HCT116 (cell line): ENCODE measurements at regions not wholly inside any gene's neighbourhood (a gene's known extent, or its start where the extent isn't known, plus 50 kb on each side); places are given as distances from the start of the nearest gene placed in this dataset.

Experiments
- ATAC-seq: fragments of 200-7000 bp; cut with Tn5 transposase; 2 replicates; pipeline ENCODE4 v1.9.1; 2020; ENCODE audit warnings: mild to moderate bottlenecking, moderate library complexity
- BruUV-seq: library from RNA; stranded (reverse); fragments of 400-500 nt; replicated peaks from 2 replicates; lab custom pipeline; 2021; lab: Mats Ljungman, UMichigan
- CTCF ChIA-PET: fragments of 300-600 bp; sonication (Branson Sonifier 250); formaldehyde crosslinking; loops from one replicate; lab custom pipeline; 2021; ENCODE audit warnings: antibody characterized with exemption; lab: Charles Lee
- POLR2A ChIA-PET: fragments of 300-600, 350-600 bp; sonication (Branson Sonifier 250); formaldehyde crosslinking; loops from one replicate; lab custom pipeline; 2021; ENCODE audit warnings: antibody characterized with exemption; lab: Charles Lee
- RAD21 ChIA-PET, 2 experiments: fragments of 300-600 bp; sonication (Branson Sonifier 250); formaldehyde crosslinking; loops; one replicate each; lab custom pipeline; 2023; ENCODE audit warnings: low total read pairs in 2 of 2; ENCODE audit not compliant: uncharacterized antibody in 2 of 2, unreplicated experiment in 2 of 2, low non-redundant PET in 1 of 2; lab: Charles Lee
- DNase-seq: peaks from one replicate; pipeline ENCODE4 v3.0.0-alpha.2; 2010; ENCODE audit warnings: low read depth, low spot score
- H2AFZ ChIP-seq: fragments of 200-600 bp; shearing (Covaris generic), sonication (generic); 2 replicates; pipeline ENCODE4 v1.6.1; 2017; ENCODE audit warnings: low read depth, mixed run types, mixed read lengths, antibody characterized with exemption, low read length; ENCODE audit not compliant: poor library complexity, severe bottlenecking
- H3K27ac ChIP-seq: 2 replicates; pipeline ENCODE4 v1.5.1; 2012; ENCODE audit warnings: low read depth, low read length
- H3K27me3 ChIP-seq: fragments of 200-600 bp; sonication (generic); 2 replicates; pipeline ENCODE4 v1.6.1; 2016; ENCODE audit warnings: mixed run types, low read length, mixed read lengths; ENCODE audit not compliant: insufficient read depth
- H3K36me3 ChIP-seq, 2 experiments: fragments of 200-500 bp in 1 of 2; fragments of 200-600 bp in 1 of 2; sonication (Bioruptor generic) in 1 of 2; sonication (generic) in 1 of 2; 2 replicates each; pipeline versions ENCODE4 v1.5.1 to v1.6.1; 2014 to 2016; ENCODE audit warnings: low read length in 2 of 2, inconsistent platforms in 1 of 2, mixed read lengths in 1 of 2, mixed run types in 1 of 2; ENCODE audit not compliant: insufficient read depth in 2 of 2, control insufficient read depth in 1 of 2
- H3K4me1 ChIP-seq, 2 experiments: fragments of 200-600 bp in 1 of 2; sonication (generic) in 1 of 2; 2 replicates each; pipeline versions ENCODE4 v1.5.1 to v1.6.1; 2012 to 2017; ENCODE audit warnings: low read length in 2 of 2, inconsistent platforms in 1 of 2, mild to moderate bottlenecking in 1 of 2, mixed read lengths in 1 of 2, mixed run types in 1 of 2, moderate library complexity in 1 of 2; ENCODE audit not compliant: insufficient read depth in 2 of 2, control insufficient read depth in 1 of 2
- H3K4me2 ChIP-seq: fragments of 200-600 bp; sonication (generic); 2 replicates; pipeline ENCODE4 v1.6.1; 2017; ENCODE audit warnings: mixed run types, low read length, mixed read lengths
- H3K4me3 ChIP-seq, 2 experiments: fragments of 200-600 bp in 1 of 2; sonication (generic) in 1 of 2; replicated peaks in 1 of 2; 2 replicates each; pipeline ENCODE4 v1.5.1; 2011 to 2016; ENCODE audit warnings: low read length in 2 of 2, control low read depth in 1 of 2, low read depth in 1 of 2, mild to moderate bottlenecking in 1 of 2, mixed read lengths in 1 of 2, mixed run types in 1 of 2
- H3K79me2 ChIP-seq: fragments of 200-600 bp; sonication (generic); 2 replicates; pipeline ENCODE4 v1.6.1; 2017; ENCODE audit warnings: mild to moderate bottlenecking, mixed run types, low read length, moderate library complexity, mixed read lengths; ENCODE audit not compliant: insufficient read depth
- H3K9ac ChIP-seq: fragments of 200-600 bp; sonication (generic); 2 replicates; pipeline ENCODE4 v1.6.1; 2016; ENCODE audit warnings: low read length, mixed read lengths
- H3K9me2 ChIP-seq: fragments of 200-600 bp; sonication (generic), shearing (Covaris generic); 2 replicates; pipeline ENCODE4 v1.6.1; 2017; ENCODE audit warnings: mixed run types, mild to moderate bottlenecking, moderate library complexity; ENCODE audit not compliant: insufficient read depth
- H3K9me3 ChIP-seq, 2 experiments: fragments of 200-500 bp in 1 of 2; fragments of 200-600 bp in 1 of 2; sonication (Bioruptor generic) in 1 of 2; sonication (generic) in 1 of 2; 2 replicates each; pipeline ENCODE4 v1.6.1; 2014 to 2017; ENCODE audit warnings: low read length in 2 of 2, mixed read lengths in 2 of 2, inconsistent platforms in 1 of 2, low read depth in 1 of 2, mild to moderate bottlenecking in 1 of 2, mixed run types in 1 of 2, moderate library complexity in 1 of 2; ENCODE audit not compliant: control insufficient read depth in 1 of 2, insufficient read depth in 1 of 2
- H4K20me1 ChIP-seq: fragments of 200-600 bp; sonication (generic), shearing (Covaris generic); 2 replicates; pipeline ENCODE4 v1.6.1; 2017; ENCODE audit warnings: mixed run types, mild to moderate bottlenecking, moderate library complexity; ENCODE audit not compliant: insufficient read depth
- ATF3 ChIP-seq: IDR thresholded peaks from 2 replicates; pipeline ENCODE4 v1.6.1; 2012
- CBX3 ChIP-seq: IDR thresholded peaks from 2 replicates; pipeline ENCODE4 v1.6.1; 2012; ENCODE audit warnings: low read depth
- CEBPB ChIP-seq: IDR thresholded peaks from 2 replicates; pipeline ENCODE4 v1.6.1; 2012; ENCODE audit warnings: low read depth
- CTCF ChIP-seq, 3 experiments: fragments of 200-600 bp in 1 of 3; sonication (generic) in 1 of 3; IDR thresholded peaks in 2 of 3; conservative IDR thresholded peaks in 1 of 3; 2 replicates each; pipeline ENCODE4 v1.5.1; 2012 to 2017; ENCODE audit warnings: low read depth in 2 of 3, low read length in 2 of 3, antibody characterized with exemption in 1 of 3, borderline replicate concordance in 1 of 3, control low read depth in 1 of 3, mild to moderate bottlenecking in 1 of 3, mixed read lengths in 1 of 3, mixed run types in 1 of 3, moderate library complexity in 1 of 3; ENCODE audit not compliant: insufficient read depth in 1 of 3
- EGR1 ChIP-seq: IDR thresholded peaks from 2 replicates; pipeline ENCODE4 v1.6.1; 2012; ENCODE audit warnings: low read depth
- JUND ChIP-seq: IDR thresholded peaks from 2 replicates; pipeline ENCODE4 v1.6.1; 2012
- POLR2A ChIP-seq: IDR thresholded peaks from 2 replicates; pipeline ENCODE4 v1.7.0; 2011; ENCODE audit warnings: borderline replicate concordance; ENCODE audit not compliant: insufficient read depth, insufficient read length; ENCODE audit errors: extremely low read depth
- POLR2AphosphoS5 ChIP-seq: IDR thresholded peaks from 2 replicates; pipeline ENCODE4 v1.6.1; 2011; ENCODE audit warnings: mild to moderate bottlenecking, low read depth, low read length, moderate library complexity
- REST ChIP-seq: IDR thresholded peaks from 2 replicates; pipeline ENCODE4 v1.6.1; 2012; ENCODE audit warnings: low read depth
- SIN3A ChIP-seq: IDR thresholded peaks from 2 replicates; pipeline ENCODE4 v1.6.1; 2012; ENCODE audit warnings: low read depth
- SRF ChIP-seq: IDR thresholded peaks from 2 replicates; pipeline ENCODE4 v1.6.1; 2012; ENCODE audit warnings: low read depth
- ZFX ChIP-seq: fragments of 450-650 bp; IDR thresholded peaks from 2 replicates; pipeline ENCODE4 v1.6.1; 2017
- ZNF274 ChIP-seq: fragments of 200-500 bp; sonication (Bioruptor generic); IDR thresholded peaks from 2 replicates; pipeline ENCODE4 v1.6.1; 2014; ENCODE audit warnings: mild to moderate bottlenecking, low read depth, low read length, inconsistent platforms
- intact Hi-C: fragments of 100-400 bp; cut with micrococcal nuclease; formaldehyde crosslinking; loops from 2 replicates; pipeline ENCODE4 v1.10.0; 2022
- TF ChIP-seq, protein P1 (sequence below): IDR thresholded peaks from 2 replicates; pipeline ENCODE4 v1.6.1; 2011; ENCODE audit warnings: mild to moderate bottlenecking, low read length, moderate library complexity; ENCODE audit not compliant: insufficient replicate concordance; ENCODE audit errors: extremely low read depth

DNA sequence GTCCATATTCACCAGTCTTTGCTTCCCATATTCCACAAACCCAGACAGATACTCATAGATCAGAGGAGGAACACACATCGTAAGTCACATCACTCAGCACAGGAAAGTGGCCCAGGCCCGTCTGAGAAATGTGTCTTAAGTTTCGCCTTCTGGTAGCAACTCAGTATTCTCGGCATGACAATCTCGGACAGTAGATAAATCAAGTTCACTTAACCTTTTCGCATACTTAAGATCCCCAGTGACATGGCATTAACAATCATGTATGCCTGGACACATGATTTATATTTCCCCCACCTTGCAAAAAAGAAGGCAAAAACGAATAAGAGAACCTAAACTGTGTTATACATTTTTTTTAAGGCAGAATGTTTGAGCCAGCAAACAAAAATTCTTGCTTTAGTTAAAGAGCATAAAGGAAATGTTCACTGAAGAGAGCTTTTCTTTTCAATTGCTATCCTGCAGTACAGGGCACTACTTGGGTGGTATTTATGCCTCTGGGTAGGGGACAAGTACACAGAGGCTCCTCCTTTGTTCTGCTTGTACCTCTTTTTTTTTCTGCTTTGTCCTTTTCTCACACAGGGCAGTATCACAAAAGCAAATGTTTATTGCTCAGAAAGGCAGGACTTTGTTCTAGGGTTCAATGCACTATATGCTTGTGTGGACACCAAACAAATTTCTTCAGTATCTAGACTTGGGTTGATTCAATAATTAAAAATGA, 360.6 kb downstream of the TDRD3 start:
- Histone ChIP-seq H3K4me1 (no peaks in the 10 kb centered on the region), H3K9ac (no peak overlapping the region), H2AFZ (no peak overlapping the region), H3K9me3 (no peaks in the 10 kb centered on the region), H4K20me1 (no peaks in the 10 kb centered on the region), H3K36me3 (no peaks in the 10 kb centered on the region), H3K4me3 (no peak overlapping the region), H3K27ac (no peak overlapping the region), H3K4me2 (no peak overlapping the region), H3K9me2 (no peaks in the 10 kb centered on the region), H3K79me2 (no peaks in the 10 kb centered on the region), H3K27me3 (no peaks in the 10 kb centered on the region)
- DNase-seq (no peak), ATAC-seq (no peak)
- POLR2A ChIA-PET: no interaction called here
- CTCF ChIA-PET: no interaction called here
- RAD21 ChIA-PET: no interaction called here
- BruUV-seq: no TSS peak
- intact Hi-C loops: no loop called here
- no peak for TF ChIP-seq ZFX
- TF ChIP-seq EGR1: no peak
- no peak for TF ChIP-seq JUND
- no peak for TF ChIP-seq ZNF274
- no peak for TF ChIP-seq CEBPB
- TF ChIP-seq SIN3A: no peak
- TF ChIP-seq REST: no peak
- TF ChIP-seq CBX3: no peak
- TF ChIP-seq, protein P1, sequence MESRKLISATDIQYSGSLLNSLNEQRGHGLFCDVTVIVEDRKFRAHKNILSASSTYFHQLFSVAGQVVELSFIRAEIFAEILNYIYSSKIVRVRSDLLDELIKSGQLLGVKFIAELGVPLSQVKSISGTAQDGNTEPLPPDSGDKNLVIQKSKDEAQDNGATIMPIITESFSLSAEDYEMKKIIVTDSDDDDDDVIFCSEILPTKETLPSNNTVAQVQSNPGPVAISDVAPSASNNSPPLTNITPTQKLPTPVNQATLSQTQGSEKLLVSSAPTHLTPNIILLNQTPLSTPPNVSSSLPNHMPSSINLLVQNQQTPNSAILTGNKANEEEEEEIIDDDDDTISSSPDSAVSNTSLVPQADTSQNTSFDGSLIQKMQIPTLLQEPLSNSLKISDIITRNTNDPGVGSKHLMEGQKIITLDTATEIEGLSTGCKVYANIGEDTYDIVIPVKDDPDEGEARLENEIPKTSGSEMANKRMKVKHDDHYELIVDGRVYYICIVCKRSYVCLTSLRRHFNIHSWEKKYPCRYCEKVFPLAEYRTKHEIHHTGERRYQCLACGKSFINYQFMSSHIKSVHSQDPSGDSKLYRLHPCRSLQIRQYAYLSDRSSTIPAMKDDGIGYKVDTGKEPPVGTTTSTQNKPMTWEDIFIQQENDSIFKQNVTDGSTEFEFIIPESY: no peak
- no peak for TF ChIP-seq ATF3
- TF ChIP-seq POLR2AphosphoS5: no peak
- TF ChIP-seq POLR2A: no peak
- no peak for TF ChIP-seq SRF
- no peak for TF ChIP-seq CTCF (IDR thresholded peaks at IDR 0.05 in 2 of 3, conservative IDR thresholded peaks at IDR 0.05 in 1 of 3; ENCODE audit: borderline replicate concordance in 1 of 3, insufficient read depth in 1 of 3, low read depth in 2 of 3, low read length in 2 of 3)
